K562 (cell line): ENCODE measurements at regions not wholly inside any gene's neighbourhood (a gene's known extent, or its start where the extent isn't known, plus 50 kb on each side); places are given as distances from the start of the nearest gene placed in this dataset.

Source experiments
- ATAC-seq: fragments of 200-7000 bp; cut with Tn5 transposase; 3 replicates; pipeline ENCODE4 v1.9.1; 2020; ENCODE audit warnings: moderate library complexity
- BruUV-seq: library from RNA; stranded (reverse); fragments of 400-500 nt; replicated peaks from 2 replicates; lab custom pipeline; 2021; lab: Mats Ljungman, UMichigan
- CTCF ChIA-PET: fragments of 300-600 bp; formaldehyde crosslinking; extraction: SDS; loops from one replicate; lab custom pipeline; 2021; ENCODE audit warnings: low intra/inter-chr PET ratio; lab: Yijun Ruan, JAX
- POLR2A ChIA-PET: fragments of 300-600, 350-650 bp; sonication (Branson Sonifier 250); formaldehyde crosslinking; extraction: SDS; loops from one replicate; lab custom pipeline; 2021; ENCODE audit warnings: antibody characterized with exemption, inconsistent platforms; lab: Yijun Ruan, JAX
- DNase-seq, 4 experiments: peaks; one replicate each; pipeline versions ENCODE4 v3.0.0 to v3.0.0-alpha.2; 2011 to 2018; ENCODE audit warnings: low spot score in 3 of 4, mixed read lengths in 3 of 4; ENCODE audit errors: extremely low read depth in 1 of 4
- FAIRE-seq: peaks from 2 replicates; lab custom pipeline; 2011; peaks lifted over from hg19 to GRCh38; lab: Jason Lieb, UNC
- H2AFZ ChIP-seq: 2 replicates; pipeline ENCODE4 v1.6.0; 2011; ENCODE audit warnings: low read depth, low read length, control low read depth, inconsistent platforms
- H3K27ac ChIP-seq: fragments of 200-600 bp; 3 replicates; pipeline ENCODE4 v1.8.0; 2011; ENCODE audit warnings: low read depth, mild to moderate bottlenecking, control low read depth, inconsistent platforms, low read length, moderate library complexity, mixed read lengths; ENCODE audit errors: extremely low read depth
- H3K27me3 ChIP-seq, 2 experiments: fragments of 300-600 bp in 1 of 2; 2 replicates in 1 of 2; 3 replicates in 1 of 2; pipeline versions ENCODE4 v1.6.0 to v1.8.0; 2011; ENCODE audit warnings: inconsistent platforms in 2 of 2, low read length in 2 of 2, mild to moderate bottlenecking in 1 of 2, mixed read lengths in 1 of 2, moderate library complexity in 1 of 2; ENCODE audit not compliant: control insufficient read depth in 2 of 2, insufficient read depth in 2 of 2
- H3K36me3 ChIP-seq: fragments of 300-600 bp; 3 replicates; pipeline ENCODE4 v1.8.0; 2011; ENCODE audit warnings: mild to moderate bottlenecking, low read length, inconsistent platforms; ENCODE audit not compliant: control insufficient read depth, insufficient read depth
- H3K4me1 ChIP-seq, 2 experiments: fragments of 200-600 bp in 1 of 2; replicated peaks in 1 of 2; 2 replicates in 1 of 2; 3 replicates in 1 of 2; pipeline versions ENCODE4 v1.5.1 to v1.8.0; 2011; ENCODE audit warnings: inconsistent platforms in 2 of 2, low read length in 2 of 2, mild to moderate bottlenecking in 1 of 2, mixed read lengths in 1 of 2, moderate library complexity in 1 of 2; ENCODE audit not compliant: control insufficient read depth in 2 of 2, insufficient read depth in 2 of 2
- H3K4me2 ChIP-seq: 2 replicates; pipeline ENCODE4 v1.6.1; 2011; ENCODE audit warnings: low read length, control low read depth, inconsistent platforms, mixed read lengths; ENCODE audit not compliant: insufficient read depth
- H3K4me3 ChIP-seq: fragments of 200-600 bp; sonication (generic), shearing (Covaris generic); 2 replicates; pipeline ENCODE4 v1.5.1; 2016; ENCODE audit warnings: control low read depth, inconsistent platforms
- H3K79me2 ChIP-seq: fragments of 200-600 bp; 3 replicates; pipeline ENCODE4 v1.8.0; 2011; ENCODE audit warnings: low read length, inconsistent platforms; ENCODE audit not compliant: control insufficient read depth, insufficient read depth
- H3K9ac ChIP-seq, 2 experiments: 2 replicates each; pipeline versions ENCODE4 v1.6.0 to v1.6.1; 2011; ENCODE audit warnings: low read depth in 2 of 2, low read length in 2 of 2, control low read depth in 1 of 2, inconsistent platforms in 1 of 2, mild to moderate bottlenecking in 1 of 2, mixed read lengths in 1 of 2; ENCODE audit not compliant: insufficient read depth in 1 of 2
- H3K9me1 ChIP-seq: one replicate; pipeline ENCODE4 v1.6.0; 2011; ENCODE audit warnings: inconsistent platforms, mild to moderate bottlenecking, low read length, moderate library complexity; ENCODE audit not compliant: control insufficient read depth, insufficient read depth
- H3K9me3 ChIP-seq: replicated peaks from 2 replicates; pipeline ENCODE4 v1.5.1; 2011; ENCODE audit warnings: low read depth, low read length, inconsistent platforms; ENCODE audit not compliant: control insufficient read depth, insufficient read depth
- H4K20me1 ChIP-seq: replicated peaks from 2 replicates; pipeline ENCODE4 v1.6.1; 2011; ENCODE audit warnings: low read length, inconsistent platforms, mixed read lengths; ENCODE audit not compliant: control insufficient read depth, insufficient read depth
- GATAD2B ChIP-seq: fragments of 450-650 bp; IDR thresholded peaks from 2 replicates; pipeline ENCODE4 v1.6.1; 2017; ENCODE audit warnings: mild to moderate bottlenecking, borderline replicate concordance
- HES1 ChIP-seq: fragments of 450-650 bp; IDR thresholded peaks from 2 replicates; pipeline ENCODE4 v1.6.1; 2016; ENCODE audit warnings: low read depth, mild to moderate bottlenecking, moderate library complexity
- LARP7 ChIP-seq: fragments of 450-650 bp; IDR thresholded peaks from 2 replicates; pipeline ENCODE4 v1.6.1; 2016
- MXD1 ChIP-seq: fragments of 250-450 bp; sonication (Bioruptor Pico); IDR thresholded peaks from 2 replicates; pipeline ENCODE4 v1.8.0; 2021; ENCODE audit warnings: borderline replicate concordance, mild to moderate bottlenecking, moderate library complexity; ENCODE audit not compliant: poor library complexity, severe bottlenecking
- NR2C2 ChIP-seq, 2 experiments: fragments of 200-800 bp in 1 of 2; sonication (Bioruptor generic) in 1 of 2; sonication (generic) in 1 of 2; formaldehyde crosslinking in 1 of 2; IDR thresholded peaks; 2 replicates each; pipeline versions ENCODE4 v1.6.1 to v1.8.0; 2016 to 2022; ENCODE audit warnings: mild to moderate bottlenecking in 1 of 2, missing compliant biosample characterization in 1 of 2, missing genetic modification characterization in 1 of 2, missing genetic modification reagents in 1 of 2
- RCOR1 ChIP-seq, 2 experiments: IDR thresholded peaks; 2 replicates each; pipeline ENCODE4 v1.6.1; 2012; ENCODE audit warnings: low read depth in 2 of 2, low read length in 2 of 2, borderline replicate concordance in 1 of 2, improper control_type of control experiment in 1 of 2
- TCF3 ChIP-seq: sonication (generic); formaldehyde crosslinking; IDR thresholded peaks from 2 replicates; pipeline ENCODE4 v1.4.0; 2020; ENCODE audit warnings: mild to moderate bottlenecking, missing genetic modification reagents
- ZFX ChIP-seq: sonication (generic); formaldehyde crosslinking; IDR thresholded peaks from 2 replicates; pipeline ENCODE4 v1.8.0; 2022; ENCODE audit warnings: mild to moderate bottlenecking, missing genetic modification reagents, moderate library complexity
- ZNF318 ChIP-seq, 2 experiments: fragments of 450-650 bp; IDR thresholded peaks; 2 replicates each; pipeline ENCODE4 v1.6.1; 2016; ENCODE audit warnings: mild to moderate bottlenecking in 2 of 2, borderline replicate concordance in 1 of 2, low read depth in 1 of 2, moderate library complexity in 1 of 2
- ZNF347 ChIP-seq: fragments of 450-650 bp; formaldehyde crosslinking; IDR thresholded peaks from 2 replicates; pipeline ENCODE4 v1.4.0; 2020; ENCODE audit warnings: low read depth, mild to moderate bottlenecking, moderate library complexity
- ZNF445 ChIP-seq: fragments of 250-450 bp; sonication (Bioruptor Pico); IDR thresholded peaks from 2 replicates; pipeline ENCODE4 v1.4.0; 2020; ENCODE audit warnings: low read depth, mild to moderate bottlenecking, moderate library complexity
- ZNF766 ChIP-seq: fragments of 200-800 bp; sonication (Bioruptor generic); conservative IDR thresholded peaks from 2 replicates; pipeline ENCODE4 v1.6.1; 2016; ENCODE audit warnings: missing genetic modification characterization, missing compliant biosample characterization
- in situ Hi-C: fragments of 300-500 bp; cut with MboI; formaldehyde crosslinking; loops from 4 replicates; pipeline ENCODE4 v1.15.0; 2018; ENCODE audit warnings: inconsistent platforms, mixed read lengths
- intact Hi-C: fragments of 100-400 bp; cut with micrococcal nuclease; formaldehyde crosslinking; loops from 2 replicates; pipeline ENCODE4 v1.14.2; 2022

- TF ChIP-seq RCOR1 (IDR thresholded peaks at IDR 0.05; ENCODE audit: borderline replicate concordance in 1 of 2, low read depth in 2 of 2, low read length in 2 of 2) (no peak), TCF3 (CRISPR knock-in tag) (no peak)
Measured at GRCh38 chr4:19722404-19722803, 529.3 kb upstream of the SLIT2 start (continued).

GRCh38 chr4:19721587-19721986 is 530.1 kb upstream of the SLIT2 start:
- Histone ChIP-seq H4K20me1 (no peaks in the 10 kb centered on the region), H3K4me2 (no peak overlapping the region), H3K9me3 (0 out of 2 replicates have a peak, but pooled peaks cover 1% of the 10 kb centered on the region), H3K4me3 (no peak overlapping the region), H3K9me1 (no peaks in the 10 kb centered on the region), H3K9ac (no peak overlapping the region), H3K27me3 (no peaks in the 10 kb centered on the region), H3K79me2 (no peaks in the 10 kb centered on the region), H3K4me1 (no peaks in the 10 kb centered on the region), H2AFZ (no peak overlapping the region), H3K27ac (no peak overlapping the region), H3K36me3 (no peaks in the 10 kb centered on the region)
- no TSS peak for BruUV-seq
- no peak for FAIRE-seq
- no peak for DNase-seq
- intact Hi-C loops: no loop called here
- CTCF ChIA-PET: no interaction called here
- POLR2A ChIA-PET: no interaction called here
- in situ Hi-C loops: no loop called here
- ATAC-seq: no peak
- TF ChIP-seq LARP7: no peak
- no peak for TF ChIP-seq ZNF766
- no peak for TF ChIP-seq ZNF347
- TF ChIP-seq HES1: no peak
- no peak for TF ChIP-seq ZNF318 (IDR thresholded peaks at IDR 0.05; ENCODE audit: borderline replicate concordance in 1 of 2, low read depth in 1 of 2)
- no peak for TF ChIP-seq NR2C2 (CRISPR knock-in tag; IDR thresholded peaks at IDR 0.05)
- no peak for TF ChIP-seq NR2C2 (tag; IDR thresholded peaks at IDR 0.05)
- TF ChIP-seq ZFX (CRISPR knock-in tag): no peak
- no peak for TF ChIP-seq MXD1
- TF ChIP-seq GATAD2B: no peak
- no peak for TF ChIP-seq ZNF445 (CRISPR knock-in tag)
